Activated CD8-positive, alpha-beta memory T cell treated with anti-CD3 and anti-CD28 coated beads for 4 hours (primary cell): ENCODE measurements at regions not wholly inside any gene's neighbourhood (a gene's known extent, or its start where the extent isn't known, plus 50 kb on each side); places are given as distances from the start of the nearest gene placed in this dataset.

ENCODE experiments used
- DNase-seq, 2 donors: peaks; one replicate each; pipeline ENCODE4 v3.0.0-alpha.2; 2020; ENCODE audit warnings: low read depth in 2 of 2

DNA sequence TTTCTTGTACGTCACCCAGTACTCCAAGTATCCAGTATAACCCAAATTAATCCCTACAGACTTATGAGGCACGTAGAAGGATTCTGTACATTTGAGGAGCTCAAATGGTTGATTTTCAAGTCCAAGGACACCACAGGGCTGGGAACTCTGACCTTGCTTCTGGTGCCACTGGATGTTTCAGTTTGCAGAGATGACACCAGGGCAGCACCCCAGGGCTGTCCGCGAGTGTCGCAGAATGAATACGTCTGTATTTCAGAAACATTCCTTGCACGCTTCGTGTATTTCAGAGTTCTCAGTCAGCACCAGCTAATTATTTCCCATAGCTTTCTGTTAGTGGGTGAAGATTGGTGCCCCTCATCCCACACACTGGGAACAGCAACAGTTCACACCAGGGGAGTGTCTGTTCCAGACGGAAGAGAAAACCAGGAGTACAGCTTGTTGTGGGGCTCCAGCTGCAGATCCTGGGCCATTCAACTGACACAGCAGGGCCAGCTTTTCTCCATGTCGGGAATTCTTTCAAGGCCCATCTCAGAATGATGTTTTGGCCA is 159.2 kb downstream of the RHOU start:
- DNase-seq = no peak

DNA sequence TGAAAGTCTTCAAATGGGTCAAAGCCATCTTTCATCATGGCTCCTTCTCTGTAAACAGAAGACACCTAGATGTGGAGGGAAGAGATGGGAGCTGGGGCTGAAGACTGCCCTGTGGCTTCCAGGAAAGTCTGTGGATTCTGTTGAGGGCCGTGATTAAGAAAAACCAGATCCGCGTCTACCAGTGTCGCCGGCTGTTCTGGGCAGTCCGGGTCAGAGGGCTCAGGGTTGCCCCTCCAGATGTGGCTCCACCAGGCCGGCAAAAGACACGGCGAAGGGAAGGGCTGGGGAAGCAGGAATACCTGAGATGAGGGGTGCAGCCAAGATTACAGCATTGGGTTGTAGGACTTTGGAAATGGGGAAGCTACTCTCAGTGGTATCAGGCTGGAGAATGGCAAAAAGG is 162.6 kb downstream of the RHOU start:
- DNase-seq = no peak

DNA sequence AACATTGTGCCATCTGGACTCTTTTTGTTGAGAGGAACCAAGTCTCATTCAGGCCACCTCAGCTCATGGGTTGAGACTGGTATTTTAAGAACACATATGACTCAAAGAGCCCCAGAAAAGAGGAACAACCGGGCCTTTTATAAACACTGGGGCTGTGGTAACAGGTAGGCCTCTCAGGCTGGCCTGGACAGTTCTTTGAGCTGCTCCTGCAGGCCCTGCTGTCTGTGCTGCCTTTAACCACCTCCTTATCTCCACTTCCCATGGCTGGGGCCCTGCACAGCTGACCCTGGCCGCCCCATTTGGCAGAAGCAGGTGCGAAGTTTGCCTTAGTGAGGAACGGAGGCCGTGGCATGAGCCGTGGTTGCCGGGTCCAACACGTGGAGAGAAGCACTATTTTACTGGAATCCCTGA is 163.3 kb downstream of the RHOU start:
- DNase-seq = no peak

- DNase-seq = no peak
Observed at GRCh38 chr1:228899421-228899956, 164.2 kb downstream of the RHOU start.

DNA sequence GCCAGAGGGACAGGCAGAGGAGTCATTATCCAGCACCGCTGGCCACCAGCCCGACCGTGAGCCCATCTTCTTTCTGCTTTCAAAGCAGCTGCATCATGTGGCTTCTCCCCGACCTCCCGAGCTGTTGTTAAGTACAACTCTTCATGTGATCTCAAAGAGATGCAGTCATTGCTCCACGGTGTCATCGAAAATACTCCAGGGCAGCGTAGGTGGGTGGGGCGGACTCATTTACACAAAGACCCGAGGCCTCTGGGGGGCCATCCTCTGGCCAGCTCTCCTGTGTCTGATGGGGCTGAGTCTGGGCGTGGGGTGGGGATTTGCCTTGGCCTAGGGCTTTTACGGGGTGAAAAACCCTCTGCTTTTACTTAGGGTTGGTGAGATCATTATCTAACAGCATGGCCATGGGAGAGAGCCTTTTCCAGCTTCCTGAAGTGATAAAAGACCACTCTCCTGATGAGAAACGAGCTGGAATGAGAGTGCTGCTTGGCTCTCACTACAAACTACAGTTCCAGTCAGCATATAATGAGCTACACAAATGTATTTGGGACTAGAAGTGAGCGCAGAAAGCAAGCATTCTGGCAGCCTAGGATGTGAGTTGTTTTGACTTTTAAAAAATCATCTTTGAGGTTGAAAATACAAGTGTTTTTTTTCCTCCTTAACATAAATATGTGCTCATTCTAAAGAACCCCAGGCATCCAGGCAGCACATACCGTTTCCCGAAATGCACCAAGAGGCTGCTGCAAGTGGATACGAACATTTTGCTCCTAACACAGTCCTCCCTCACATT is 165.0 kb downstream of the RHOU start:
- DNase-seq = no peak

DNA sequence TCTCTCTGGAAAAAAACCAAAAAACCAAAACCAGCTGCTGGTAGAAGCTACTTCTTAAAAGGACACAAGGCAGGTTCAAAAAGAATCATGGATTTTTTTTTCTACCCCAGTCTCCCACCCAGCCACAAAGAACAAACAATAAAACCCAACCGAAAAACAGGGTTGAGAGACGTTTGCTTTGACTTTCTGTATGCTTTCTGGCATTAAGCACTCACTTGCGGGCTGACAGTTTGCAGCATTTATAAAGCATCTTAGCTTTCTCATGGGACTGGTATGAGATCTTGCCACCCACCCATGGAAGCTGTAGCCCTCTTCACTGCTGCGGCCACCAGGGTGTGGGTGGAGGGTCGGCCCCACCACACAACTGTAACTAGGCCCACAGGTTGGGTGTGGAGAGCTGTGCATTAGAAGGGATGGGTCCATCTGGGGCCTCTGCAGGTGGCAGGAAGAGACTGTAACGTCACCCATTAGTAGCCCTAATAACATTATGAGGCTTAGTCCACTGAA is 165.7 kb downstream of the RHOU start:
- no peak for DNase-seq

DNA sequence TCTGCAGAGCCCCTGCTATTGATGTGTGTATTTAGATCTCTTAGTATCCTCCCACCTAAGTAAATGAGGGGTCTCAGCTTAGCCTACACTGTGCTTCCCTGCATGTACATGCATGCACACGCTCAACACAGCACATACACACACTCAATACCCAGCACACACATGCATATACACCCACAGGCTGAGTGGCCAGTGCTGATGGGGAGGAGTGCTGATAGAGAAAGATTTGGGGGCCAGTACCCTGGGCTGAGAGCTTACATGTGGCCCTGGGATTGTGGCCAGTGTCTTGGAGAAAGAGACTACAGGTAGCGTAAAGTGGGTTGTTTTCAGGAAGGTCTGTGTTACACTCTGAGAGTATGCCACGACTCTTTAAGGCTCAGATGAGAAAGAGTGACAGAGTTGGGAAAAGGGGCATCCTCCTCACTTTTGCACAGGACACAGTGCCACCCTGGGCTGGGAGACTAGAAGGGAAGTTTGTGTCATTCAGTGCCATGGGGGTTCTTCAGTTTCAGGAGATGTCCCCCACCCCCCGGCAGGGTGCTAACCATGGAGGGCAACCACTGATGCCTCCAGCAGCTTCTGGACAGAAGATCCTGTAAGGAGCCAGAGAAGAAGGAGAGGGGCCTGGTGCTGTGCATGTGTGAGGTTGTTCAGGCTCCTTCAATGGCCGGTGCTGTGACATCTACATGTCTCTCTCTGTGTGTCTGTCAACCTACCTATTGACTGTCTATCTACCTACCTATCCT is 166.8 kb downstream of the RHOU start:
- DNase-seq = no peak

GRCh38 chr1:228902781-228903433 is 167.6 kb downstream of the RHOU start:
- DNase-seq = no peak

DNA sequence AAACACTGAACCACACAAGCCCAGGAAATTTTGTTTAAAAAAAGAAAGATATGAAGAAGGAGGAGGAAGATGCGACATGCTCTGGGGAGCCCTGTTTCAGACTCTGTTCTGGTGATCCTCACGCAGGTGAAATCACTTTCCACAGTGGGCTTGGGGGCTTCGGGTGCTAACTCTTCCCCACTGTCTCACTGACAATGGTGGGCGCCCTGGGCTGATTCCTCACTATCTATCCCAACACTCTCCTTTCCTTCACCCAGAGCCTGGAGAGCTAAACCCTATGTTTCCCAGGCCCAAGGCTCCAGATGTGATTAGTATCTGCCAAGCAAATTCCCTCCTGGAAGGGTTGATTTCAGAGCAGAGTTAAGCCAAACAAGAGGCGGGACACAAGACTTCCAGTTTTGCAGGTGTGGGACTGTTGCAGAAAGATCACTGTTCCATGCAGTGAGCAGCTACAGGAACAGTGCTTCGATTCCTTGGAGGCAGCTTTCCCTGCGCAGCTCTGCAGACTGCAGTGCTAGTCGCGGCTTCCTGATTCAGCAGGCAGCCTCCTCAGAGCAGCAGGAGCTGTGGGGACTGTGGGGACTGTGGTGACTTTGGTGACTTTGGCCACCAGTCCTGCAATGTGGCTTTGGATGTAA is 168.3 kb downstream of the RHOU start:
- no peak for DNase-seq

DNA sequence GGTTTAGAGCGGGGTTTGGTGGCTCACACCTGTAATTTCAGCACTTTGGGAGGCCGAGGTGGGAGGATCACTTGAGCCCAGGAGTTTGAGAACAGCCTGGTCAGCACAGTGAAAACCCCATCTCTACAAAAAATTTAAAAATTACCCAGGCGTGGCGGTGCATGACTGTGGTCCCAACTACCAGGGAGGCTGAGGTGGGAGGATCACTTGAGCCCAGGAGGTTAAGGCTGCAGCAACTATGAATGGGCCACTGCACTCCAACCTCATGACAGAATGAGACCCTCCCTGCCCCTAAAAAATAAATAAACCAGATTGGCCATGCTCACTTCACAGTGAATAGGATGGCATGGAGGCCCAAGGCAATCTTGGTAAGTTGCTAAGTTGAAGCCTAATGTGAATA is 168.9 kb downstream of the RHOU start:
- DNase-seq = no peak

DNA sequence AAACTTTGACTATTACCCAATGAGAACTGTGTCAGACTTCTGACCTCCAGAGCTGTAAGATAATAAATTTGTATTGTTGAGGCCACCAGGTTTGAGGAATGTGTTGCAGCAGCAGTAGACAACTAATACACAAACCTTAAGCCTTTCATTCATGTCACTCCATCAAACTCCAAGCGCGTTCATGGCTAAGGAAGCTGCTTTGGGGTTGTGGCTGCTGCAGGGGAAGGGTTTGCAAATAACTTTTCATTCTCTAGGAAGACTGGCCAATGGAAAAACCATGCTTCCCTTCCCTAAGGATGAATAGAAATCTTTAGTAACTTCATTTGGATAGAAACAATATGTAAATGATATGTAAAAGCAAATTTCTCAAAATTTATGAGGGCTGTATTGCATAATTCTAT is 170.4 kb downstream of the RHOU start:
- DNase-seq = no peak

DNA sequence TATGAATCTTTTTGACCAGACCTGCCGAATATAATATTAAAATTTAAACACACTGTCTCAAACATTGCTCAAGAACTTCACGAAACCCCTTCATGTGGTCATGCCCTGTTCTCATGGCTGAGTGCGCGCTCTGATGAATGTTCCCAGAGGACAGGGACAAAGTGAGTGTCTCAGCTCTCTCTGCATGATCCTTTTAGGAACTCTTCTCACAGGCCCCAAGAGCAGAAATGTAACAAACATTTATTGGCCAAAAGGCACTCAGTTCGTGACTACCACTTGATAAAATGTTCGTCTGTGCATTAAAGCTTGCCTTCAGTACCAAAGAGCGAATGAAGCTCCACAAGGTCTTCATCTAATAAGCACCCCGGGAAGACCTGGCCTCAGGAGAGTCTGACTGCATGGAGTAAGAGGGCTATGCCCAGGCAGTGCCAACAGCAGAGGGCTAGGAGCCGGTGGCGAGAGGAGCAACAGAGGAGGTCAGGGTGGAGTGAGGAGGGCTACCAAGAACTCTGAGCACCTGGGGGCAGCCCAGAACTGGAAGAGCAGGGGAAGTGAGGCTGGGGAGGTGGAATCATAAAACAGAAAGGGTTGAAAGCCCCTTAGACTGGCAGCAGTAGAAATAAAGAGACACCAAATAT is 171.1 kb downstream of the RHOU start:
- no peak for DNase-seq

- DNase-seq = no peak
Observed at GRCh38 chr1:228911225-228912210, 176.2 kb downstream of the RHOU start.

- DNase-seq = no peak
Observed at GRCh38 chr1:228913626-228914414, 178.5 kb downstream of the RHOU start.

GRCh38 chr1:228914700-228915099 is 179.4 kb downstream of the RHOU start:
- DNase-seq = no peak

DNA sequence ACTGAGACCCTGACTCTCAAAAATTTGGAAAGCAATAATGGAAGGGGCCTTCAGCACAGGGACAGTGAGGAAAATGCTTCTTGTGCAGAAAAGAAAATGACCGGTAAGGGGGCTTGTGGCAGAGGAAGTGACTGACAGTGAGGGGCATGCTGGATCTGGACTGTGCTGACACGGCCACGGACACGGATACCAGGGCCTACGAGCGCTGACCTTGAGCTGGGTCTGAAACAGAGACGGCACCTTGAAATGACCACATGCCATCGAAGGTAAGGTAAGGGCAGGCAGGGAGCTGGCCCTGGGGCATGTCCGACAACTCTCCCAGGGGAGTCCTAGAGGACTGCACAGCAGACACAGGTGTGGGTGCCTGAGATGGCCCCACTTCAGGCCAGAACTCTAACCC is 182.1 kb downstream of the RHOU start:
- DNase-seq = no peak

DNA sequence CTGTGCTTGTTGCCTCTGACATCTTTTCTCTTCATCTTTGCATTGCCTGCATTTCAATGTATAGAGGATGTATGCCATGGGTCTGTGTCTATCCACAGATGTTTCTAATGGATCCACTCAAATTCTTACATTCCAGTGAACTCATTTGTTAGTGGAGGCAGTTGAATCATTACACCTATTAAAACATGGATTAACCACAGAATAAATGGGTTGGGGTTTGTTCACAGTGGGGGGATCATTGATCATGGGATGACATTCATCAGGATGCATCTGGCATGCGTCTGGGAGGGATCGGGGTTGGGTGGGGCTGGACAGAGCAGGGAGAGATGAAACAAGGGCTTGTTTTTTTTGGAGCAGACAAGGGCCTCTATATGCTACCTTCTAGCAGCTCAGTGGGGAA is 182.5 kb downstream of the RHOU start:
- no peak for DNase-seq

- DNase-seq = no peak
Observed at GRCh38 chr1:228918335-228918734, 183.1 kb downstream of the RHOU start.

DNA sequence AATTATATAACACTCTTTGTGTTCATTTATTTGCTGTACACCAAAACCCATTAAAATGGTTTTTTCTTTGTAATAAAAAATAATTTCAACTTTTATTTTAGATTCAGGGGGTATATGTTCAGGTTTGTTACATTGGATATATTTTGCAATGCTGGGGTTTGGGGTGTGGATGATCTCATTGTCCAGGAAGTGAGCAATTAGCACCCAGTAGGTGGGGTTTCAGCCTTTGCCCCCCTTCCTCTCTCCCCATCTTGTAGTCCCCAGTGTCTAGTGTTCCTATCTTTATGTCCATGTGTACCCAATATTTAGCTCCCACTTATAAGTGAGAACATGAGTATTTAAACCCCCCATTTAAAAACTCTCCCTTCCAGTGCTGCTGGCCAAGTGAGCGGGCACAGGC is 184.6 kb downstream of the RHOU start:
- no peak for DNase-seq
